CD14-positive monocyte (primary cell): ENCODE measurements at regions not wholly inside any gene's neighbourhood (a gene's known extent, or its start where the extent isn't known, plus 50 kb on each side); places are given as distances from the start of the nearest gene placed in this dataset.

Experiments used
- DNase-seq, 3 donors: peaks; one replicate each; pipeline ENCODE4 v3.0.0-alpha.2; 2011 to 2022
- H2AFZ ChIP-seq: 2 replicates; pipeline ENCODE4 v1.6.0; 2012; ENCODE audit warnings: mild to moderate bottlenecking, low read depth, low read length, inconsistent platforms; ENCODE audit not compliant: insufficient read depth, poor library complexity, severe bottlenecking
- H3K27ac ChIP-seq, 2 donors: 1 replicate in 1 of 2; 2 replicates in 1 of 2; pipeline ENCODE4 v1.5.1; 2012 to 2013; ENCODE audit warnings: low read length in 2 of 2, control low read depth in 1 of 2, inconsistent platforms in 1 of 2, low read depth in 1 of 2, mild to moderate bottlenecking in 1 of 2
- H3K27me3 ChIP-seq, 2 donors: one replicate each; pipeline versions ENCODE4 v1.6.0 to v1.6.1; 2011 to 2013; ENCODE audit warnings: low read length in 2 of 2; ENCODE audit not compliant: control insufficient read depth in 2 of 2, insufficient read depth in 2 of 2
- H3K36me3 ChIP-seq, 2 donors: replicated peaks in 1 of 2; 1 replicate in 1 of 2; 2 replicates in 1 of 2; pipeline versions ENCODE4 v1.5.1 to v1.6.1; 2012 to 2013; ENCODE audit warnings: low read length in 2 of 2, control low read depth in 1 of 2, inconsistent platforms in 1 of 2, mild to moderate bottlenecking in 1 of 2; ENCODE audit not compliant: insufficient read depth in 2 of 2, control insufficient read depth in 1 of 2
- H3K4me1 ChIP-seq, 2 donors: 1 replicate in 1 of 2; 2 replicates in 1 of 2; pipeline versions ENCODE4 v1.5.1 to v1.6.1; 2012 to 2013; ENCODE audit warnings: low read length in 2 of 2, control low read depth in 1 of 2, inconsistent platforms in 1 of 2, mild to moderate bottlenecking in 1 of 2, moderate library complexity in 1 of 2; ENCODE audit not compliant: insufficient read depth in 2 of 2, control insufficient read depth in 1 of 2
- H3K4me2 ChIP-seq: replicated peaks from 2 replicates; pipeline ENCODE3; 2012; ENCODE audit warnings: low read length, moderate library complexity, mild to moderate bottlenecking; ENCODE audit not compliant: poor library complexity, severe bottlenecking; ENCODE audit errors: extremely low read depth
- H3K4me3 ChIP-seq, 3 experiments: fragments of 200-600 bp in 1 of 3; sonication (generic) in 1 of 3; replicated peaks in 1 of 3; 1 replicate in 2 of 3; 2 replicates in 1 of 3; pipeline ENCODE4 v1.5.1; 2011 to 2013; ENCODE audit warnings: low read length in 3 of 3, mild to moderate bottlenecking in 3 of 3, control low read depth in 2 of 3, low read depth in 2 of 3, inconsistent platforms in 1 of 3, moderate library complexity in 1 of 3
- H3K79me2 ChIP-seq: 2 replicates; pipeline ENCODE4 v1.6.0; 2012; ENCODE audit warnings: mild to moderate bottlenecking, control low read depth, inconsistent platforms, low read length, moderate library complexity; ENCODE audit not compliant: insufficient read depth
- H3K9ac ChIP-seq: 2 replicates; pipeline ENCODE4 v1.6.0; 2017; ENCODE audit warnings: low read length, mild to moderate bottlenecking; ENCODE audit not compliant: insufficient read depth, poor library complexity, severe bottlenecking
- H3K9me3 ChIP-seq, 2 donors: replicated peaks in 1 of 2; 1 replicate in 1 of 2; 2 replicates in 1 of 2; pipeline versions ENCODE4 v1.5.1 to v1.6.1; 2012 to 2013; ENCODE audit warnings: low read length in 2 of 2, control low read depth in 1 of 2; ENCODE audit not compliant: control insufficient read depth in 1 of 2, insufficient read depth in 1 of 2
- H4K20me1 ChIP-seq: 2 replicates; pipeline ENCODE4 v1.6.0; 2012; ENCODE audit warnings: mild to moderate bottlenecking, low read length, control low read depth, moderate library complexity; ENCODE audit not compliant: insufficient read depth
- H3K27ac Mint-ChIP-seq, 7 donors: one replicate each; pipeline ENCODE4 v1.8.0; 2020; ENCODE audit warnings: mild to moderate bottlenecking in 7 of 7, mixed read lengths in 7 of 7, moderate library complexity in 6 of 7, inconsistent platforms in 2 of 7
- H3K27me3 Mint-ChIP-seq, 3 donors: one replicate each; pipeline ENCODE4 v1.8.0; 2021 to 2022; ENCODE audit warnings: low read depth in 3 of 3, mild to moderate bottlenecking in 3 of 3, mixed read lengths in 3 of 3, moderate library complexity in 3 of 3, inconsistent platforms in 1 of 3
- H3K36me3 Mint-ChIP-seq, 2 donors: one replicate each; pipeline ENCODE4 v1.8.0; 2020; ENCODE audit warnings: mixed read lengths in 2 of 2, inconsistent platforms in 1 of 2, mild to moderate bottlenecking in 1 of 2
- H3K4me1 Mint-ChIP-seq: one replicate; pipeline ENCODE4 v1.8.0; 2020; ENCODE audit warnings: mild to moderate bottlenecking, mixed read lengths
- H3K4me3 Mint-ChIP-seq, 2 donors: one replicate each; pipeline ENCODE4 v1.8.0; 2020; ENCODE audit warnings: mild to moderate bottlenecking in 2 of 2, mixed read lengths in 2 of 2, moderate library complexity in 1 of 2
- H3K9me3 Mint-ChIP-seq, 7 donors: one replicate each; pipeline ENCODE4 v1.8.0; 2020 to 2022; ENCODE audit warnings: mixed read lengths in 7 of 7, mild to moderate bottlenecking in 6 of 7, moderate library complexity in 6 of 7, inconsistent platforms in 2 of 7
- CTCF ChIP-seq: fragments of 200-600 bp; IDR thresholded peaks from one replicate; pipeline ENCODE4 v1.8.0; 2022; ENCODE audit warnings: antibody characterized with exemption, mild to moderate bottlenecking
- WGBS: methylation state at CpG from one replicate; pipeline ENCODE4 v1.1.5; 2013; ENCODE audit warnings: missing lambda C conversion rate; ENCODE audit not compliant: insufficient coverage; 5-methylcytosine and 5-hydroxymethylcytosine counted together
- intact Hi-C, 2 donors: fragments of 100-400 bp; cut with micrococcal nuclease; formaldehyde crosslinking; loops; one replicate each; pipeline versions ENCODE4 v1.15.0 to v1.15.1; 2023

- Histone ChIP-seq H3K9me3 (peaks cover 19 to 20% of the 10 kb centered on the region in 2 donors), H3K9ac (no peak overlapping the region), H4K20me1 (no peaks in the 10 kb centered on the region), H3K4me3 (no peak overlapping the region), H3K4me1 (no peaks in the 10 kb centered on the region), H3K4me2 (no peak overlapping the region), H3K36me3 (no peaks in the 10 kb centered on the region), H3K27ac (no peak overlapping the region), H2AFZ (no peak overlapping the region), H3K79me2 (no peaks in the 10 kb centered on the region), H3K27me3 (no peaks in the 10 kb centered on the region)
- intact Hi-C loops = no loop called here
- no peak for DNase-seq
- no peaks in the 10 kb centered on the region for H3K4me1 Mint-ChIP-seq
- TF ChIP-seq CTCF = no peak
- no peaks in the 10 kb centered on the region for H3K27me3 Mint-ChIP-seq
- H3K36me3 Mint-ChIP-seq = no peaks in the 10 kb centered on the region
- H3K9me3 Mint-ChIP-seq = peaks cover 8 to 31% (median 19%) of the 10 kb centered on the region in 7 donors
- no peak overlapping the region for H3K27ac Mint-ChIP-seq
- H3K4me3 Mint-ChIP-seq = no peak overlapping the region
- 96% methylated on average over 3 of the region's 4 CpGs for WGBS
Observed at GRCh38 chr6:164419099-164419498, 890.3 kb downstream of the C6orf118 start.

- H3K4me3 ChIP-seq = no peak overlapping the region
- no peak overlapping the region for H2AFZ ChIP-seq
- no peak for DNase-seq
- Mint-ChIP-seq H3K36me3 (no peaks in the 10 kb centered on the region), H3K27ac (no peak overlapping the region), H3K4me1 (no peaks in the 10 kb centered on the region), H3K4me3 (no peak overlapping the region), H3K27me3 (no peaks in the 10 kb centered on the region), H3K9me3 (peaks cover 8 to 33% (median 16%) of the 10 kb centered on the region in 7 donors)
- intact Hi-C loops = no loop called here
- 77% methylated on average over 1 of the region's 2 CpGs for WGBS
- H3K9ac ChIP-seq = no peak overlapping the region
- H3K27ac ChIP-seq = no peak overlapping the region
- H3K36me3 ChIP-seq = no peaks in the 10 kb centered on the region
- H3K4me2 ChIP-seq = no peak overlapping the region
- no peak for TF ChIP-seq CTCF
- H3K4me1 ChIP-seq = no peaks in the 10 kb centered on the region
- H4K20me1 ChIP-seq = no peaks in the 10 kb centered on the region
- H3K27me3 ChIP-seq = no peaks in the 10 kb centered on the region
- no peaks in the 10 kb centered on the region for H3K79me2 ChIP-seq
- H3K9me3 ChIP-seq = peaks cover 11 to 20% of the 10 kb centered on the region in 2 donors
Observed at GRCh38 chr6:164418262-164418588, 891.2 kb downstream of the C6orf118 start.
